Heart left ventricle (tissue), 13 donors: ENCODE measurements at regions not wholly inside any gene's neighbourhood (a gene's known extent, or its start where the extent isn't known, plus 50 kb on each side); places are given as distances from the start of the nearest gene placed in this dataset.

Experiments
- CTCF ChIP-seq, 12 donors: fragments of 200-600 bp; sonication (generic) in 4 of 12; IDR thresholded peaks; one replicate each; pipeline versions ENCODE4 v1.5.0 to v1.8.0; 2018 to 2022; ENCODE audit warnings: antibody characterized with exemption in 12 of 12, mild to moderate bottlenecking in 5 of 12
- POLR2A ChIP-seq, 2 donors: fragments of 450-650 bp; IDR thresholded peaks; one replicate each; pipeline ENCODE4 v1.6.1; 2017; ENCODE audit warnings: antibody characterized with exemption in 2 of 2, mild to moderate bottlenecking in 2 of 2, moderate library complexity in 2 of 2
- donor health status: ischemic (EF 13 %, LVEDD 7.1; RV severe dilation, severe dysfunction).
- donor health status: DM: no; HTN: yes; CAD: no.
- donor health status: DM: no; HTN: no; CAD: no.
- donor health status: ischemic (EF 25% LVEDD 6.9; RV normal size, moderate dysfunction).
- donor health status: ischemic (EF 25% LVEDD 5.7; RV mildly dilated, moderate dysfunction).
- donor health status: ischemic (EF 35%, LVEDD 5.7; RV mildly dilated, moderate dysfunction).
- donor health status: nonischemic (EF 11% LVEDD 7.7; RV severe dilation, severe dysfunction).
- donor health status: DM: yes; HTN: yes; CAD: no.
- donor health status: PGD.
- donor health status: ischemic (EF 29% LVEDD 5.4; RV normal size, mild dysfunction).
- donor health status: nonischemic (EF 23%, LVEDD 6.1; RV moderate dilation, normal function).

- TF ChIP-seq POLR2A (IDR thresholded peaks at IDR 0.05) (no peak), CTCF (IDR thresholded peaks at IDR 0.05) (no peak)
Observed at GRCh38 chr4:103318327-103318726, 120.2 kb upstream of the CENPE start.
